NCI-H2196 (cell line): ENCODE measurements at regions not wholly inside any gene's neighbourhood (a gene's known extent, or its start where the extent isn't known, plus 50 kb on each side); places are given as distances from the start of the nearest gene placed in this dataset.
"Not testable (repeated sequence)": the region's sequence is repeated elsewhere in the genome, so short reads cannot be mapped to it uniquely, and the experiment has no call there.

Experiments
- DNase-seq: peaks from one replicate; lab custom pipeline; 2025; ENCODE audit not compliant: unreplicated experiment; lab: John Stamatoyannopoulos, UW

DNA sequence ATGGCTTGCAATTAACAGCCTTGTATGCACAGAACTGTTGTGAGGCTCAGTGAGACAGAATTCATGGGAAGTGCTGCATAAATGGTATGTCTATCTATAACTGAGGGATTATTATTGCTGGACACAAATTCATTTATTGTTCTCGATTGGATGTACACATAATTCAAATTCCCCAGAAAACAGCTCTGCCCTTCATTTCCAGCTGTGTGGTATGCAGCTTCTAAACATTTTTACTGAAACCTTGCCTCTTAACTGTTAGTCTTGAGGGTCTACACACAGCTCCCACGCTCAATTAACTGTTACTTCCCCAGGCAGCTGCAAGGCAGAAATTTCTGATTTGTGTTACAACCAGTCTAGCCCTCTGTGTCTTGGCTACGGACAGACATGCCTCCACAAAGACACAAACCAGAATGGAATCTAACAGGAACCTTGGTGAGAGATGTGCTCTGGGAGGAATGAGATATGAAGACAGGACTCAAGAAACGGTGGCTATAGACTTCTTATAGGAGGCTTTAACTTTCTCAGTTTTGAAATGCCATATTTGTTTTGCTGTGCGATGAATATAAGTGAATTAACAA lies 139.7 kb upstream of the TBL1XR1 start:
- no peak for DNase-seq

DNA sequence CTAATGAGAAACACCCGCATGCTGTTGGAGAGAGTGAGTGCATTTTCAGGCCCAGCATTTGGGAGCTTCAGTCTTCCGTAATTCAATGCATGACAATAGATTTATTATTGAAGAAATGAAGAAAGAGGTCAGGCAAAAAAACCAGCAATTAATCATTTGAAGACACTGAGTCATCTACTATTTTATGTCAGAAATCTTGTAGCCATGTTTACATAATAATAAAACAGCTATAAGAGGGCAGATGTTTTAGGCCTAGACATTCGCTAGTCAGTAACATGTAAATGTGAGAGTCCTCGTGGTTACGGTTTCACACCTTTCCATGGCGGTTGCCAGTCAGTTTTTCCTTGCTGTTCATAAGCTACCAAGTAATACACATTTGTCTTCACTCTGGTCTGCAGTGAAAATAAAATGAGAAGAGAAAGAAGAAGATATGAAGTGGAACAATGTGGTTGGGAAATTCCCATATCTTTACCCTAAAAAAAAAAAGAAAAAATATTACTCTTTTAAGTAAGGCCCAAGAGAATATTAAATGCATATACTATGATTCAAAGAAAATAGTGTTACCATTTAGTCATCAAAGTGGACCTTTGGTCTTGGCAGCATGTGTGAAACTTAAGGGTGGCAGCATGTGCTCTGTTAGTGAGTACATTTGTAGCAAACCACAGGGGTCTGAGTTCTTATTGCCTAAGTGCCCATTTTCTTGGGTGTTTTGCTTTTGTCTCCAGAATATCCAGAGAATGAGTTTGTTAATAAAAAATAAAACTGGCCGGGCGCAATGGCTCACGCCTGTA lies 140.5 kb upstream of the TBL1XR1 start:
- DNase-seq: no peak

DNA sequence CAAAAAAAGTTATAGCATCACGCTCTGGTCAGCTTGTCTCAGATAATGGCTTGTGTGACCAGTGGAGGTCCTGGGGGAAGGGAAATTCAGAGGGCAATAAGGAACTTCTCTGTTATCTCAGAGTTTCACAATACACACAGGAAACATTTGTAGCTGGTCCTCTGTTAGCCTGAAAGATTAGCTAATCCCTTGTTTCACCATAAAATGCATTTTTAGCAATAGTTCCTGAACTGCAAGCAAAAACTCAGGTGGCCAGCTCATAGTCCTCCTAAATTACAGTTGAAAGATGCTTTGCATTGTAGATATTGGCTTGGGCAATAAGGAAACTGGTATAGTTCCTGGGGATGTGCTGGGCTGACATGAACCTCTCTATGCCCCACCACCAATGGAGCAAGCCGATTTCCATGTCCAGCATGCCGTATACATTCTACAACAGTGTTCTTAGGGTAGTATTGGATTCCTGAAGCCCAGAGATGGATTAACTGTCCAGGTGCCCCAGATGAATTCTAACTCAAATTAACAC lies 141.5 kb upstream of the TBL1XR1 start:
- DNase-seq: no peak

DNA sequence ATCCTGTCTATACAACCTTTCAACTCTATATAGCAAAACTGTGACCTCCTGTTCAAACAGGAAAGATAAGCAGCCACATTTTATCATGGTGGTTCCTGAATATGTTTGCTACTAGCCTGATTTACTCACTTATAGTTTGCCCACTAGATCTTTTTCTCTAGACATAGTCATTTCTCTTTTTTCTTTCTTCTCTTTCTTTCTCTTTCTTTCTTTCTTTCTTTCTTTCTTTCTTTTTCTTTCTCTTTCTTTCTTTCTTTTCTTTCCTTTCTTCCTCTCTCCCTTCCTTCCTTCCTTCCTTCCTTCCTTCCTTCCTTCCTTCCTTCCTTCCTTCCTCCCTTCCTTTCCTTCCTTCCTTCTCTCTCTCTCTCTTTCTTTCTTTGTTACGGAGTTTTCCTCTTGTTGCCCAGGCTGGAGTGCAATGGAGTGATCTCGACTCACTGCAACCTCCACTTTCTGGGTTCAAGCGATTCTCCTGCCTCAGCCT lies 142.0 kb upstream of the TBL1XR1 start:
- DNase-seq: not testable (repeated sequence)

DNA sequence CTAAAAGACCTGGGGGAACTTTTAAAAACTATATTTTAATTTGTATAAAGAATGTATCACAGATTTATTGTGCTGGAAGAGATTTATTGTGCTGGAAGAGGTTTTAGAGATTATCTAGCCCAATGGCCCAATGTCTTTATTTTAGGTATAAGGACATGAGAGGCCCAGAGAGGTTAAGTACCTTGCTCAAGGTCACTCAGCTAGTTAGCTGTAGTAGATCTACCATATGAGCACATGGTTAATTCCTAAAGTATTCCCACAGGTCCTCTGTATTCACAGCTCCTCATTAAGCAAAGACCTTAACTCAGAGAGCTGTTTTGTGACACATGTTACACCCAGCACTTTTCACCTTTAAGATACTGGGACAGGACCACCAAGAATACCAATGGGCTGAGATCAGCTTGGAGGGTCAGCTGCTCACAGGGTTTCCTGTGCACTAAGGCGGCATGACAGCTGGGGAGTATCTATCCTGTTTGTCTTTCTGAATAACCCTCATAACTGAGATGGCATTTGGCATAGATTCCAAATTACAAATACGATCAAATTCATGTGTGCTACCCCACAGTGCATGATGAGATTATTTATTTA lies 143.1 kb upstream of the TBL1XR1 start:
- no peak for DNase-seq

DNA sequence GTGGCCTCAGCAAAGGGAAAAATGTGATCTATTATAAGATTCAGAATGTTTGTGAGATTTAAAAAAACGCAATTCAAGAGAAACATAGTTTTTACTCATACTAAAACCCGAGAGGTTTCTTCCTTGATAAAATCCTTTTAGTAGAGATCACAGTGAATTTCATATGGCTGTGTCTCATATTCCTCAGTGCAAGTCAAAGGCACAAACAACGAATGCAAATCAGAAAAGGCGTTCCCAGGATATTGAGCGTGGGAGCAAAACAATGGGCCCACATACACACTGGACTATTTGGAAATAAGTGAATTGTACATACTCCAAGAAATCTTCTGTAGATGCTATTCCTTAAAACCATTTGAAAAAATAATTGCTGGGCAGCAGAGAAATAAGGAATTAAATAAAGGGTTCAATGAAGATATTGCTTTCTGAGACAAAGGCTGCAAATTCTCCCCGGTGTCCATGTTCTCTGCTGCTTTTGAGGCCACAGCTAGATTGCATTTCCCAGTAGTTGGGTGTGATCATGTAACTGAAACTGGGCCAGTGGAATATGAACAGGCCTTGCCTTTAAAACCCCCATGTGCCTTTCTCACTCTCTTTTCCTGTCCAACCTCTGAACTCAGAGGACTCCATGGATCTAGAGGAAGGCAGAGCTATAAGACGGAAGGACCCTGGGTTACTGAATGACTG lies 144.6 kb upstream of the TBL1XR1 start:
- DNase-seq: no peak

DNA sequence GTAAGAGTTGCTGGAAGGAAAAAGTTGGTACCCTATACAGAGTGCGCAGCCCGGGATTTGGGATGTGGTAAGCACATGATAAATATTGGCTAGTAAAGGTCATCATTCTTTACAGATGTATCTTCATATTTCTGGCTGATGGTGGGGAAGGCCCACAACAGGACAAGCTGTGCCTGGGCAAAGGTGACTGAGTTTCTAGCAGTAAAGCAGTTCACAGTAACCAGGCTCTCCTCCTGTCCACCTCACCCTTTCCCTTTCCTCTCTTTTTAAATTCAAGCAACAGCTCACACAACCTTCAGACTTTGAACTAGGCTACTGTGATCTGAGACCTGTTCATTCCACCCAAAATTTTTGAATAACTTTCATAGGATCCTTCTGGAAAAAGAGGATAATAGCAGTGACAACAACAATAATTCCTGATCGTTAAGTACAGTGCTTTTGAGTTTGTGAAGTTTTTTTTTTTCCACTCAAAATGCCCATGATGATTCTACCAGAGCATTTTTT lies 145.9 kb upstream of the TBL1XR1 start:
- no peak for DNase-seq

DNA sequence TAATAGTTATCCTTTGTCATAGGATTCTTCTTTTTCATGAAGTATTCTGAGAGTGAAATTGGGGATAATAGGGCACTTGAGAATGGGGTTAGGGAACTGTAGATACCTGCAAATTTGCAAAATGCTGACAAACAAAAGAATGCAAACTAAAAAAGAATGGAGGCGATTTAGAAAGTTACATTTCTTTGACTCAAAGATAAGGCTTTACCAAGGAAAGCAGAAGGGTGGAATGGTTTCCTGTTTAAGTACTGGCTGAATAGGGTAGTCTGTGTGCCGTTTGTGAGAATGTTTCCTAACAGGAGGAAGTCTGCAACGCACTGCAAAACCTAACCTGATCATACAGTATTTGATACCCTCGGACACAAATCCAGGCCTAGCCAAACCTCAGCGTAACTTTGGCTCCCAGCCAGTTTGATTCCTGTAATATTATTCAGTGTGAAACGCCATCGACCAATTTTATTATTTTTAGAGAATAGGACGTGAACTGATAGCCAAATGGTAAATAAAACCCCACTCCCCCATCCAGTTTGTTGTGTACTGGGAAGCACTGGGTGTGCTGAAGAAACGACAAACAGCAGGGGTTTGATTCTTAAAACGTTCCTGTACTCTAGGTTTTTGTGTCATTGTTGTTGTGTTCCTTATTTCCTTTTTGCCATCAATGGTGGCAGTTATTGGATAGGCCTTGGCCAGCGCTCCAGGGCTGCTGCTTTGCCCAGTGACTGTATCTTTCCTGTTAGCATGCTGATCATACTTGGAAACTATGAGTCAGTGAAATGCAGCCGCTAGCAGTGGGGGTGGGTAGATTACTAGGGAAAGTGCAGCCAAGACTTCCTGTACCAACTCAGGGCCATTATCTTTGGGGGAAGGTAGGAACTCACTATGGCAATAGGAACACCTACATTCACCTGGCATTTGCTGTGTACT lies 148.0 kb upstream of the TBL1XR1 start:
- peak; percentile 97 for DNase-seq

DNA sequence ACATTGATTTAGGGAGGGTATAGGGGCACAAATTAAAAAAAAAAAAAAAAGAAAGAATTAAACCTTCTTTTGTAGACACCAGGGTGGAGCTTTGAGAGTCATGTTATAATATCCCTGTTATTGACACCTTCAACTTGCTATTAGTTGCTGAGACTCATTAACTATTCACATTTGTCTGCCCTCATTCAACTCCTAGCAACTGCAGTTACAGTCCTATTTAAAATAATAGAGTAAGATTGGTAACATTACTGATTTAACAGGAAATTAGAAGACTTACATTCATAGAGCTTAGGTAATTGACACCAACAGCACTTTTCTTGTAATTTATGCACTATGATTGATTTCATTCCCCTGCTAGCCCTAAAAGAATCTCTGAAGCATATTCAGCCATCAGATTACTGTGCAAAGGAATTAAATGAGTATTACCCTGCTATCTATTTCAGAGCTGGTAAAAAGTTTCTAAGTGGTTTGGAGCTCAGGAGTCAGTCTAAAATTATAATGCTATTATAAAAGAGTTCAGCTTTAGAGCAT lies 148.8 kb upstream of the TBL1XR1 start:
- no peak for DNase-seq

DNA sequence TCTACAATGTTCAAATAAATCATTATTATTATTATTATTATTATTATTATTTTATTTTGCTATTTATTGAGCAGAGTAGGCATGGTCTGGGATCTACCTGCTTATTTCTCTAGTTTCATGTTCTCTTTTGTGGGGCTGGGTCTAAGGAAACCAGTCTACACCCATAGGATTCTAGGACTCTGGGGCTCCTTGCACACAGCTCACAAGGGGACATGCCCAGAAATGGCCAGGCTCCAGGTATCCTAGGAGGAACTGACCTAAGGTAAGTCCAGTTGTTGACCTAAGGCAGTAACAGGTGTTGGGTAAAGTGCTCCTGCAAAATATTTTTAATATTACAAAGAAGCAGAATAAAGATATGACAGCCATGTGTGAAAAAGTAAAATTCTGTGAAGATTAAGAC lies 149.6 kb upstream of the TBL1XR1 start:
- DNase-seq: no peak

DNA sequence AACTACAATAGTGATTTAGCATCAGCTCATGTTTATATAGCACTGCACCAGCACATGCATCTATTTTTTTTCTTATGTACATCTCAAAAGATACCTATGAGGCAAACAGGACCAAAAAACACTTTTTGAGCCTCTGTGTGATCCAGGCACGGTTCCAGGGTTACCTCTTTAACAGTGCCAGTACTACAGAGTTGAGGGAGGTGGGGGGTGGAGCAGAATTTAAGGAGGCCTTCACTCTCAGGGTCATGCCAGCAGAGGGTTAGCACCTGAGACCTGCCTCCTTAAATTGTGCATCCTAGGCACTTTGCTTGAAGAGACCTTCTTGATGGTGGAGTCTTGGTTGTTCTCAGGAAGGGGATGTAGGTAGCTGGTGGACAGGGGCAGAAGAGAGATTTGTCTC lies 150.3 kb upstream of the TBL1XR1 start:
- no peak for DNase-seq

DNA sequence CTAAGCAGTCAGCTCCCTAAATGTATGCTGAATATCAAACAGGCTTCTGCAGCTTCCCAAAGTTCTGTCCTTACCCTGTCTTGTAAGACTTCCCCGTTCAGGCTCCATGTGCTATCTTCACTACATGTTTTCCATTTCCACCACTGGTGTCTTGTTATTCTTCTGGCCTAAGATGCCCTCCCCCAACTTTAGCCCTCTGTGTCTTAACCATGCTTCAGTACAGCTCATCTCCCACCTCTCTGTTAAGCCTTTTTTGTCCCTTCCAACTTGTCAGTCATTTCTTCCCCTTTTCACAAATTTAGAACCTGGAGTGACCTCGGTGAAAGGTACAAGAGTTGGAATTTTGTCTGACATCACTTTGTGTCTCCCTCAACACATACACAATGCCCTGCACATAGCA lies 151.7 kb upstream of the TBL1XR1 start:
- no peak for DNase-seq

DNA sequence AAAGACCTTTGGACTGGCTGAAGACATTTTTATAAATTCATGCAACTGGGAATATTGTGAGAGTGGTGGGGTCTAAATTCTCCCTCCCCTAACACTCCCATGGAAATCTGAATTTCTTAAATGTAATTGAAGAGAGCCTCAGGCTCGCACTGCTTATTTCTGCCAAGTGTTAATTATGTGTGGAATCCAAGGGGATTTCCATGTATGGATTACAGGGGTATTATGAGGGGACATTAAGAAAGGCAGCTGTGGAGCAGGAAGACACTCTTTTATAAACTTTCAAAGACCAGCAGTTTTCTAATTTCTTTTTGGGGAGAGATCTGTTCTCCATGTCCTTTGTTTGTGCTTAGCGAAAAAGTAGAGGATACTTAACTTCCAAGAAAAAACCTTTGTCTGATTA lies 152.1 kb upstream of the TBL1XR1 start:
- DNase-seq: no peak

DNA sequence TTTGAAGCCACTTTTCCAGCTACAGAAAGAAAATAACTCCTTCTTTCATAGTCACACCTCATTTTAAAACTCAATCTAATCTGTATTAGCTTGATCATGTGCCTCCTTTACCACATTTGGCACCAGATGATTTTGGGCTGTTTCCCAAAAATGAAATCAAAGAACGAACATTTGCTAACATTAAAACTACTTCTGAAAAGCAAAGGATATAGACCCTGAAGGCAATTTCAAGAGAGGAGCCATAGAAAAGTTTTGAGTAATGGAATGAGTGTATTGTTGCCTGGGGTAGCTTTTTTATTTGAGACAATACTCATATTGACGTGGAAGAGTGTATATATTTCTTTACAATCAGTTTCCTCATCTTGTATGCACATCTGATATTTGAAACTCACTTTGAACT lies 152.8 kb upstream of the TBL1XR1 start:
- DNase-seq: no peak

DNA sequence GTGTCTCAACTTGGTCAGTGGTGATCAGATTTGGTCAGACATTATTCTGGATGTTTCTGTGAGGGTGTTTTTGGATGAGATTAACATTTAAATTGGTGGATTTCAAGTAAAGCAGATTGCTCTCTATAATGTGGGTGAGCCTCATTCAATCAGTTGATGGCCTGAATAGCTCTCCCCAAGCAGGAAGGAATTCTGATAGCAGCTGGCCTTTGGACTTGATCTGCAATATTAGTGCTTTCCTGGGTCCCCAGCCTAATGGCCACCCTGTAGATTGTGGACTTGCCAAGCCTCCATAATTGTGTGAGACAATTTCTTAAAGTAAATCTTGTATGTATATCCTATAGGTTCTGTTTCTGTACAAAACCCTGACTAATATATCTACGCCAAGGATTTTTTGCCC lies 153.9 kb upstream of the TBL1XR1 start:
- DNase-seq: no peak

DNA sequence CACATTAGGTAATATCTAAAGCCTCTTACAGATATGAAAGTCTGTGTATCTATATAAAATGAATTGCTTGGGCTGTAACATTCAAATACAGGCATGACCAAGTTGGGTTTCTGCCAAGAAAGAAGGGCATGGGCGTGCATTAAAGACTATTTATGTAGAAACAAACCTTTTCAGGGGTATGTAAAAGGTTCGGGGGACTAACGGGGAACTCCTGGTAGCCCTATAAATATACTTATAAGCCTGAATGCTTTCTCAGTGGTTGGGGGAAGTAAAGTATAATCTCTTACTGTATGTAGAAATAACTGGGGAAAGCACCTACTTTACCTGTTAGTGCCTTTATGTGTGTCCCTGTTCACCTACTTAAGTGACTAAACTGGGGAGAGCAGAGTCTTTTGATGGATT lies 154.5 kb upstream of the TBL1XR1 start:
- no peak for DNase-seq

DNA sequence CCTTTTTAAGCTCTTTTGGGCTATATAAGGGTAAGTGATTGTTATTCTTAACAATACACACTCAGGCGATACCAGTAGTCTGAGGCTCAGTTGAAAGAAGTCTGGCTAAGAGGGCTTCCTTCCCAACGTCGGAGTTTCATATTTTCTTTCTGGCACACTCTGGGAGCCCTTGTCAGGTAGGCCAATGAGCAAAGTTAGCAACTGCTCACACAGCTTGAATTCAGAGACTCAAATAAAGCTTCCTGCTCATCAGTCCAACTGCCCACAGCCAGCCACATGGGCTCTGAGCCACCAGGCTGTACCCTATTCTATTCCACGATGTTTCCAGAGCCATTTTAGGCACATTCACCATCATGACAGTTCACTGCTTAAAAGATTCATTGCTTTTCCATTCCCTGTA lies 155.1 kb upstream of the TBL1XR1 start:
- no peak for DNase-seq

DNA sequence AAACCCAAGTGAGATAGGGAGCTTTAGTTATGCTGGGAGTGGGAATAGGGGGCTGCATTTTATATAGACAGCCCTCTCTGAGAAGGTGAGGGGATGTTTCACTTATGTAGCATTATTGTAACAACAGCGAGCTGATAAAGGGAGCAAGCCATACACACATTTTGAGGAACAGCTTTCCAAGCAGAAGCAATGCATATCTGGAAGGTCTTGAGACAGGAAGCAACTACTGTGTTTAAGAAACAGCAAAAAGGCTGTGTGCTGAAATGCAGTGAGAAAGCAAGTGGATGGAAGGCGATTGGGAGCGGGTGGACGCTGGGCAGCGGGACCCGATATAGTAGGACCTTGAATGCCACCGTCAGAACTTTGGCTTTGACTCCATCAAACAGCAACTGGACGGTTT lies 155.9 kb upstream of the TBL1XR1 start:
- DNase-seq: no peak

DNA sequence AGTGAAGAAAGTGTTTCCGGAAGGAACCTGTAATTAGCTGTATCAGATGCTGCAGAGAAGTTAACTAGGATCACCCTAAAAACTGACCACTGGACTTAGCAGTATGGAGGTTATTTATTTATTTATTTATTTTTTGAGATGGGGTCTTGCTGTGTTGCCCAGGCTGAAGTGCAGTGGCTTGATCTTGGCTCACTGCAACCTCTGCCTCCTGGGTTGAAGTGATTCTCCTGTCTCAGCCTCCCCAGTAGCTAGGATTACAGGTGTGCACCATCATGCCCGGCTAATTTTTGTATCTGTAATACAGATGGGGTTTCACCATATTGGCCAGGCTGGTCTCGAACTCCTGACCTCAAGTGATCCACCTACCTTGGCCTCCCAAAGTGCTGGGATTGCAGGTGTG lies 156.6 kb upstream of the TBL1XR1 start:
- not testable (repeated sequence) for DNase-seq

DNA sequence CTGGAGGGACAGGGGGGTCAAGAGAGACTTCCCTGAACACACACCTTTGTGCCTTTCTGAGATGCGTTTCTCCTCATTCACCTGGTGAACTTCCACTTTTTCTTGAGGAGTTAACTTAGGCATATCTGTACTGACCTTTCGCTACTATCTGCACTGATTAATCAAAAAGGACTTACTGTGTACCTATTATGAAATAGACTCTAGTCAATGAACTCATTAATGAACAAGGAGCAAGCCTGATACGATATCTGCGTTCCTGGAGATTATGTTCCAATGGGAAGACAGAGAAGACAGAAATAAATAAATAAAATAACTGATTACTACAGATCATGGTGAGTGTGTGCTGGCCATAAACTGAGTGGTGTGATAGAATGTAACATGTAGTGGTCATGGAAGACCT lies 157.2 kb upstream of the TBL1XR1 start:
- no peak for DNase-seq
